ENCODE measurements at regions not wholly inside any gene's neighbourhood (a gene's known extent, or its start where the extent isn't known, plus 50 kb on each side); places are given as distances from the start of the nearest gene placed in this dataset.

DNA sequence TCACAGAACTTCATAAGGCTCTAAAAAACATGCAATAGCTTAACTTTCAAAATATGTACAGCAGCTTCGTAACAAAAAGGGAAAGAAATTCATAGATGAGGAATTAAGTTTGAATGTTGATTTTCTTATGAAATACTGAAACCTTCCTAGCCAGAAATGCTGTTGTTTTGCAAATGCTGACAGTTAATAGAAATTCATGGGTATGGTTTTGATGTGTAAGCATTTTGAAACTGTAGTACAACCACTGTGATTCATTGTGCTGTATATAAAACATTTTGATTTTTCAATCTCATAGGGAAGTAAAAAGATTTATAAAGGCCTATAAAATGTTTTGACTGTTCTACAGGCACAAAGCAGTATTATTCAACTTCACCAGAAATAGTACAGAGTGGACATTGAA is 228.4 kb upstream of the EYS start:
- Histone ChIP-seq H3K27ac (ENCODE audit: low read depth in 1 of 2, low read length in 2 of 2) (no peak overlapping the region), H3K4me1 (ENCODE audit: control insufficient read depth in 1 of 2, insufficient read depth in 2 of 2, low read length in 2 of 2) (no peaks in the 10 kb centered on the region), H3K27me3 (ENCODE audit: control insufficient read depth in 1 of 2, insufficient read depth in 2 of 2, low read length in 1 of 2) (no peaks in the 10 kb centered on the region), H3K36me3 (ENCODE audit: control insufficient read depth in 1 of 2, insufficient read depth in 2 of 2, low read length in 1 of 2) (no peaks in the 10 kb centered on the region), H3K4me3 (ENCODE audit: low read length in 2 of 2) (no peak overlapping the region), H3K9me3 (ENCODE audit: control insufficient read depth, low read length) (peaks cover 2% of the 10 kb centered on the region)
- intact Hi-C loops (cut with DNase I): no loop called here
- WGBS, 2 donors: 64 to 75% methylated on average over 1 of the region's 1 CpG
- ATAC-seq (ENCODE audit: low FRiP score) (no peak), DNase-seq (no peak)

DNA sequence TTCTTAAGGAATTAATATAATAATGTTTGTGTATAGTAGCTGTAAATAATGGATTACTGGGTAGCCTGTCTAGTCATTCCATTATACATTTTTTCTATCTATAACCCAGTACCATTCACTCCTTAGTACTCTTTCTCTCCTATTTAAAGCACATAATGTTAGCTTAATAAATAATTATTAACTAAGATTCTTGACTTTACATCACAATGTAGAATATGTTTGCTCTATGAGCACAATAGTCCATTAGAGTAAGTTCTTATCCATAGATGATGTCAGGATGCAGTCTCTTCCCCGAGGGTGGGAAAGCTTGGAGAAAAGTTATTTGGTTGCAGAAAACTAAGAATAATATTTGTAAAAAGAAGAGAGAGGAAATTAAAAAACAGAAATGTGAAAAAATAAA is 226.4 kb upstream of the EYS start:
- Histone ChIP-seq H3K4me1 (ENCODE audit: control insufficient read depth in 1 of 2, insufficient read depth in 2 of 2, low read length in 2 of 2) (no peaks in the 10 kb centered on the region), H3K9me3 (ENCODE audit: control insufficient read depth, low read length) (peaks cover 2% of the 10 kb centered on the region), H3K27ac (ENCODE audit: low read depth in 1 of 2, low read length in 2 of 2) (no peak overlapping the region), H3K4me3 (ENCODE audit: low read length in 2 of 2) (no peak overlapping the region), H3K27me3 (ENCODE audit: control insufficient read depth in 1 of 2, insufficient read depth in 2 of 2, low read length in 1 of 2) (no peaks in the 10 kb centered on the region), H3K36me3 (ENCODE audit: control insufficient read depth in 1 of 2, insufficient read depth in 2 of 2, low read length in 1 of 2) (no peaks in the 10 kb centered on the region)
- no peak for DNase-seq
- intact Hi-C loops (cut with DNase I): no loop called here
- 64 to 78% methylated on average over 1 of the region's 1 CpG for WGBS, 2 donors
- ATAC-seq (ENCODE audit: low FRiP score): no peak

DNA sequence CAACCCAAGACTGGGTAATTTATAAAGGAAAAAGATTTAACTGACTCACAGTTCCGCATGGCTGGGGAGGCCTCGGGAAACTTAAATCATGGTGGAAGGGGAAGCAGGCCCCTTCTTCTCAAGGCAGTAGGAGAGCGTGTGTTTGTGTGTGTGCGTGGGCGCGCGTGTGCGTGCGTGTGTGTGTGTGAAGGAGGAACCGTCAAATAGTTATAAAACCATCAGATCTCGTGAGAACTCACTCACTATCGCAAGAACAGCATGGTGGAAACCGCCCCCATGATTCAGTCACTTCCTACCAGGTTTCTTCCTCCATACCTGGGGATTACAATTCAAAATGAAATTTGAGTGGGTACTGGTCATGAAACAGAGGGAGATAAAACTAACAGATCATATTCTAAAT is 220.1 kb upstream of the EYS start:
- Histone ChIP-seq H3K4me1 (ENCODE audit: control insufficient read depth in 1 of 2, insufficient read depth in 2 of 2, low read length in 2 of 2) (no peaks in the 10 kb centered on the region), H3K4me3 (ENCODE audit: low read length in 2 of 2) (no peak overlapping the region), H3K27me3 (ENCODE audit: control insufficient read depth in 1 of 2, insufficient read depth in 2 of 2, low read length in 1 of 2) (no peaks in the 10 kb centered on the region), H3K36me3 (ENCODE audit: control insufficient read depth in 1 of 2, insufficient read depth in 2 of 2, low read length in 1 of 2) (no peaks in the 10 kb centered on the region), H3K9me3 (ENCODE audit: control insufficient read depth, low read length) (peaks cover 3% of the 10 kb centered on the region), H3K27ac (ENCODE audit: low read depth in 1 of 2, low read length in 2 of 2) (no peak overlapping the region)
- intact Hi-C loops (cut with DNase I): no loop called here
- DNase-seq (peak in 1 of 2 donors; percentile 39), ATAC-seq (ENCODE audit: low FRiP score) (no peak)
- 94 to 96% methylated on average over 13 of the region's 13 CpGs for WGBS, 2 donors

DNA sequence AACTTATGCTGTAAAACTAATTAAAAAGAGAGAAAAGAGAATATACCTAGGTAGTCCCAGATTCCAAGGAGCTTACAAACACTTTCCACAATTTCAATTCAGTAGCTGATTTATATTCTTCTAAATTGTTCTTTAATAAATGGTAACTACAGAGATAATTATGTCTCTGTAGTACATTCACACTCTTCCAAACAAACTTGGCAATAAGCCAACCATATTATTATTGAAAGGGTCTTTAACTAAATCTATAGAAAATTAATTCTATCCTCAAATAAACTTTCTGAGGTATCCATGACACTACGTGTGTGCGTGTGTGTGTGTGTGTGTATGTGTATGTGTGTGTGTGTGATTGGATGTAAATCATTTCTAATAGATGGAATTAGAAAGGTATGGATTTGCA is 217.4 kb upstream of the EYS start:
- WGBS, 2 donors: 68% methylated on average over 2 of the region's 2 CpGs
- no peaks in the 10 kb centered on the region for H3K27me3 ChIP-seq (ENCODE audit: control insufficient read depth in 1 of 2, insufficient read depth in 2 of 2, low read length in 1 of 2)

DNA sequence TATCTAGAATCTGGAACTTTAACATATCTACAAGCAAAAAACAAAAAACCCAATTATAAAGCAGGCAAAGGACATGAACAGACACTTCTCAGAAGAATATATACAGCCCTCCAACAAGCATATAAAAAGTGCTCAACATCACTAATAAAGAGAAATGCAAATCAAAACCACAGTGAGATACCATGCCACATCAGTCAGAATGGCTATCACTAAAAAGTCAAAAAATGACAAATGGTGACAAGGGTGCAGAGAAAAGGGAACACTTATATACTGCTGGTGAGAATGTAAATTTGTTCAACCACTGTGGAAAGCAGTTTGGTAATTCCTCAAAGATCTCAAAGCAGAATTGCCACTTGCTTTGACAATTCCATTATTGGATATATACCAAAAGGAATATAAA is 215.0 kb upstream of the EYS start:
- Histone ChIP-seq H3K27me3 (ENCODE audit: control insufficient read depth in 1 of 2, insufficient read depth in 2 of 2, low read length in 1 of 2) (no peaks in the 10 kb centered on the region), H3K27ac (ENCODE audit: low read depth in 1 of 2, low read length in 2 of 2) (no peak overlapping the region), H3K4me1 (ENCODE audit: control insufficient read depth in 1 of 2, insufficient read depth in 2 of 2, low read length in 2 of 2) (no peaks in the 10 kb centered on the region), H3K9me3 (ENCODE audit: control insufficient read depth, low read length) (peaks cover 1% of the 10 kb centered on the region), H3K36me3 (ENCODE audit: control insufficient read depth in 1 of 2, insufficient read depth in 2 of 2, low read length in 1 of 2) (no peaks in the 10 kb centered on the region), H3K4me3 (ENCODE audit: low read length in 2 of 2) (no peak overlapping the region)
- intact Hi-C loops (cut with DNase I): no loop called here
- DNase-seq: no peak
- ATAC-seq (ENCODE audit: low FRiP score): no peak

More for the DNA sequence above, 217.4 kb upstream of the EYS start:
- intact Hi-C loops (cut with DNase I): no loop called here
- peaks cover 1% of the 10 kb centered on the region for H3K9me3 ChIP-seq (ENCODE audit: control insufficient read depth, low read length)
- H3K27ac ChIP-seq (ENCODE audit: low read depth in 1 of 2, low read length in 2 of 2): no peak overlapping the region
- ATAC-seq (ENCODE audit: low FRiP score): no peak
- H3K4me1 ChIP-seq (ENCODE audit: control insufficient read depth in 1 of 2, insufficient read depth in 2 of 2, low read length in 2 of 2): no peaks in the 10 kb centered on the region
- no peaks in the 10 kb centered on the region for H3K36me3 ChIP-seq (ENCODE audit: control insufficient read depth in 1 of 2, insufficient read depth in 2 of 2, low read length in 1 of 2)
- no peak overlapping the region for H3K4me3 ChIP-seq (ENCODE audit: low read length in 2 of 2)
- DNase-seq: no peak

DNA sequence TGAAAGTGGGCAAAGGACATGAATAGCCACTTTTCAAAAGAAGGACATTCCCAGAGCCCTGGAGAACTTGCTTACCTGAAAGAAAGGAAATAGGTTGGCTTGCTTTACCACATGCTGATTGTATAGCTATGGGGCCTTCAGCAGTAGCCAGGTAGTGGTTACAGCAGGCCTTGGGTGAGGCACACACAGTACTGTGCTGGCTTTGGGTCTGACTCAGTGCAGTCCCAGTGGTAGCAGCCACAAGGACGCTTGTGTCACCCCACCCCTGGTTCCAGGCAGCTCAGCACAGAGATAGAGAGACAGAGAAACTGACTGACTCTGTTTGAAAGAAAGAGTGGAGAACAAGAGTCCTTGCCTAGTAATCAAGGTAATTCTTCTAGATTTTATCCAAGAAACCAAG is 201.0 kb upstream of the EYS start:
- intact Hi-C loops (cut with DNase I): no loop called here
- no peak for ATAC-seq (ENCODE audit: low FRiP score)
- Histone ChIP-seq H3K4me3 (ENCODE audit: low read length in 2 of 2) (no peak overlapping the region), H3K36me3 (ENCODE audit: control insufficient read depth in 1 of 2, insufficient read depth in 2 of 2, low read length in 1 of 2) (no peaks in the 10 kb centered on the region), H3K9me3 (ENCODE audit: control insufficient read depth, low read length) (no peaks in the 10 kb centered on the region), H3K4me1 (ENCODE audit: control insufficient read depth in 1 of 2, insufficient read depth in 2 of 2, low read length in 2 of 2) (no peaks in the 10 kb centered on the region), H3K27ac (ENCODE audit: low read depth in 1 of 2, low read length in 2 of 2) (no peak overlapping the region), H3K27me3 (ENCODE audit: control insufficient read depth in 1 of 2, insufficient read depth in 2 of 2, low read length in 1 of 2) (no peaks in the 10 kb centered on the region)
- 38 to 51% methylated on average over 1 of the region's 1 CpG for WGBS, 2 donors
- no peak for DNase-seq

DNA sequence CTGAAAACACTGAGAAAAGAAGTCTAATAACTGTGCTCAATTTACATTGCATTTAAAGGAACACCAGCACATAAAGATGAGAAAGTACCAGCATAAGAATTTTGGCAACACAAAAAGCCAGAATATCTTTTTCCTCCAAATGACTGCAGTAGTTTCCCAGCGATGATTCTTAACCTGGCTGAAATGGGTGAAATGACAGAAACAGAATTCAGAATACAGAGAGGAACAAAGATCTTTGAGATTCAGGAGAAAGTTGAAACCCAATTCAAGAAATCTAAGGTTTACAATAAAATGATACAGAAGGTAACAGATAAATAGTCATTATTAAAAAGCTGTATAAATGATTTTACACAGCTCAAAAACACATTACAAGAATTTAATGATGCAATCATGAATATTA is 197.0 kb upstream of the EYS start:
- intact Hi-C loops (cut with DNase I): no loop called here

DNA sequence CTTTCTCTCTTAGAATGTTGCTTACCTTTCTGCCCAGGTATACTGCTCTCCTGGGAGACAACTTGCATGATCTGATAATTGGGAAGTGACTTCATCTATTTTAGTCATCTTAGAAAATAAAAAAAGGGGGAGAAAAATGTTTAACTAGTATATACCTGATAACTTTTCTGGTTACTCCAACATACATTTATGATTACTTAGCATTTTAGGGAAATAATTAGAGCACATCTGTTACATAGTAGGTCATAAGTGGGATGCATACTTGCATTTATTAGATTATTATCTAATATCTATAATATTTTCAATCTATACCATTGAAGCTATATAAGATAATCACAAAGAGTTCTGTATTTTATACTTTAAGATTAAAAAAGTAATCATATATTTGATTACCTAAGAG is 193.9 kb upstream of the EYS start:
- Histone ChIP-seq H3K4me1 (ENCODE audit: control insufficient read depth in 1 of 2, insufficient read depth in 2 of 2, low read length in 2 of 2) (no peaks in the 10 kb centered on the region), H3K4me3 (ENCODE audit: low read length in 2 of 2) (no peak overlapping the region), H3K36me3 (ENCODE audit: control insufficient read depth in 1 of 2, insufficient read depth in 2 of 2, low read length in 1 of 2) (no peaks in the 10 kb centered on the region), H3K9me3 (ENCODE audit: control insufficient read depth, low read length) (no peaks in the 10 kb centered on the region), H3K27me3 (ENCODE audit: control insufficient read depth in 1 of 2, insufficient read depth in 2 of 2, low read length in 1 of 2) (no peaks in the 10 kb centered on the region), H3K27ac (ENCODE audit: low read depth in 1 of 2, low read length in 2 of 2) (no peak overlapping the region)
- intact Hi-C loops (cut with DNase I): no loop called here
- DNase-seq: no peak
- ATAC-seq (ENCODE audit: low FRiP score): no peak

More for the DNA sequence above, 197.0 kb upstream of the EYS start:
- no peaks in the 10 kb centered on the region for H3K9me3 ChIP-seq (ENCODE audit: control insufficient read depth, low read length)
- no peaks in the 10 kb centered on the region for H3K27me3 ChIP-seq (ENCODE audit: control insufficient read depth in 1 of 2, insufficient read depth in 2 of 2, low read length in 1 of 2)
- H3K4me1 ChIP-seq (ENCODE audit: control insufficient read depth in 1 of 2, insufficient read depth in 2 of 2, low read length in 2 of 2): no peaks in the 10 kb centered on the region
- no peak overlapping the region for H3K4me3 ChIP-seq (ENCODE audit: low read length in 2 of 2)
- WGBS, 2 donors: 84 to 91% methylated on average over 1 of the region's 1 CpG
- no peak for ATAC-seq (ENCODE audit: low FRiP score)
- no peak overlapping the region for H3K27ac ChIP-seq (ENCODE audit: low read depth in 1 of 2, low read length in 2 of 2)
- no peaks in the 10 kb centered on the region for H3K36me3 ChIP-seq (ENCODE audit: control insufficient read depth in 1 of 2, insufficient read depth in 2 of 2, low read length in 1 of 2)
- DNase-seq: no peak

DNA sequence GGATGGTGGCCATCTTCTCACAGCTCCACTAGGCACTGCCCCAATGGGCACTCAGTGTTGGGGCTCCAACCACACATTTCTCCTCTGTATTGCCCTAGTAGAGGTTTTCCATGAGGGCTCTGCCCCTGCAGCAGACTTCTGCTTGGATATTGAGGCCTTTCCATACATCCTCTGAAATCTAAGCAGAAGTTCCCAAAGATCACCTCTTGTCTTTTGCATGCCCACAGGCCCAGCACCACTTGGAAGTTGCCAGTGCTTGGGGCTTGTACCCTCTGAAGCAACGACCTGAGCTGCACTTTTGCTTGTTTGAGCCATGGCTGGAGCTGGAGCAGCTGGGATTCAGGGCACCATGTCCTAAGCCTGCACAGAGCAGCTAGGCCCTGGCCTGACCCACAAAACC is 189.1 kb upstream of the EYS start:
- Histone ChIP-seq H3K27me3 (ENCODE audit: control insufficient read depth in 1 of 2, insufficient read depth in 2 of 2, low read length in 1 of 2) (no peaks in the 10 kb centered on the region), H3K36me3 (ENCODE audit: control insufficient read depth in 1 of 2, insufficient read depth in 2 of 2, low read length in 1 of 2) (no peaks in the 10 kb centered on the region), H3K4me1 (ENCODE audit: control insufficient read depth in 1 of 2, insufficient read depth in 2 of 2, low read length in 2 of 2) (no peaks in the 10 kb centered on the region), H3K9me3 (ENCODE audit: control insufficient read depth, low read length) (no peaks in the 10 kb centered on the region), H3K4me3 (ENCODE audit: low read length in 2 of 2) (no peak overlapping the region), H3K27ac (ENCODE audit: low read depth in 1 of 2, low read length in 2 of 2) (no peak overlapping the region)
- WGBS, 2 donors: 0 to 13% methylated on average over 1 of the region's 1 CpG
- no peak for ATAC-seq (ENCODE audit: low FRiP score)
- intact Hi-C loops (cut with DNase I): no loop called here
- DNase-seq: no peak

All from aorta (tissue), 5 donors.